HepG2 (cell line): ENCODE measurements at regions not wholly inside any gene's neighbourhood (a gene's known extent, or its start where the extent isn't known, plus 50 kb on each side); places are given as distances from the start of the nearest gene placed in this dataset.

Source experiments
- ATAC-seq: fragments of 200-7000 bp; cut with Tn5 transposase; 3 replicates; pipeline ENCODE4 v1.9.1; 2020; ENCODE audit warnings: mild to moderate bottlenecking, moderate library complexity
- BruUV-seq: library from RNA; stranded (reverse); fragments of 400-500 nt; replicated peaks from 2 replicates; lab custom pipeline; 2021; lab: Mats Ljungman, UMichigan
- CTCF ChIA-PET: fragments of 300-600 bp; formaldehyde crosslinking; extraction: SDS; loops from one replicate; lab custom pipeline; 2021; ENCODE audit warnings: low total read pairs, inconsistent platforms, low intra/inter-chr PET ratio; lab: Yijun Ruan, JAX
- POLR2A ChIA-PET: fragments of 350-600 bp; sonication (Branson Sonifier 250); formaldehyde crosslinking; loops from one replicate; lab custom pipeline; 2020; ENCODE audit warnings: antibody characterized with exemption, inconsistent platforms; lab: Yijun Ruan, JAX
- DNase-seq: peaks from one replicate; pipeline ENCODE4 v3.0.0-alpha.2; 2015; ENCODE audit warnings: low spot score
- FAIRE-seq: peaks from 3 replicates; lab custom pipeline; 2011; peaks lifted over from hg19 to GRCh38; lab: Jason Lieb, UNC
- H2AFZ ChIP-seq: one replicate; pipeline ENCODE4 v1.6.1; 2011; ENCODE audit warnings: low read length, inconsistent platforms
- H3K27ac ChIP-seq: fragments of 300-600 bp; 3 replicates; pipeline ENCODE4 v1.8.0; 2011; ENCODE audit warnings: mixed run types, mild to moderate bottlenecking, mixed read lengths, low read length, inconsistent platforms; ENCODE audit not compliant: insufficient read depth; ENCODE audit errors: extremely low read length
- H3K27me3 ChIP-seq, 2 experiments: fragments of 200-600 bp in 1 of 2; 2 replicates in 1 of 2; 3 replicates in 1 of 2; pipeline versions ENCODE4 v1.6.0 to v1.8.0; 2011; ENCODE audit warnings: low read length in 2 of 2, mild to moderate bottlenecking in 2 of 2, moderate library complexity in 2 of 2, inconsistent platforms in 1 of 2; ENCODE audit not compliant: insufficient read depth in 2 of 2, control insufficient read depth in 1 of 2
- H3K36me3 ChIP-seq, 2 experiments: fragments of 200-600 bp in 1 of 2; replicated peaks in 1 of 2; 2 replicates in 1 of 2; 3 replicates in 1 of 2; pipeline versions ENCODE4 v1.5.1 to v1.8.0; 2011; ENCODE audit warnings: low read length in 2 of 2, inconsistent platforms in 1 of 2; ENCODE audit not compliant: insufficient read depth in 2 of 2, control insufficient read depth in 1 of 2
- H3K4me1 ChIP-seq: 2 replicates; pipeline ENCODE4 v1.5.1; 2012; ENCODE audit warnings: low read length, inconsistent platforms; ENCODE audit not compliant: insufficient read depth
- H3K4me2 ChIP-seq: 2 replicates; pipeline ENCODE4 v1.6.0; 2011; ENCODE audit warnings: low read depth, low read length, inconsistent platforms
- H3K4me3 ChIP-seq, 3 experiments: fragments of 200-600 bp in 1 of 3; sonication (generic), shearing (Covaris generic) in 1 of 3; replicated peaks in 1 of 3; 2 replicates each; pipeline ENCODE4 v1.5.1; 2011 to 2016; ENCODE audit warnings: low read length in 3 of 3, inconsistent platforms in 2 of 3, low read depth in 2 of 3, mild to moderate bottlenecking in 2 of 3, control low read depth in 1 of 3, mixed read lengths in 1 of 3; ENCODE audit not compliant: insufficient read depth in 1 of 3
- H3K79me2 ChIP-seq: one replicate; pipeline ENCODE4 v1.6.1; 2011; ENCODE audit warnings: low read length, inconsistent platforms; ENCODE audit not compliant: insufficient read depth
- H3K9ac ChIP-seq: 2 replicates; pipeline ENCODE4 v1.6.0; 2011; ENCODE audit warnings: mild to moderate bottlenecking, low read depth, low read length, inconsistent platforms; ENCODE audit not compliant: insufficient read depth
- H3K9me3 ChIP-seq: 2 replicates; pipeline ENCODE4 v1.5.1; 2012; ENCODE audit warnings: mild to moderate bottlenecking, low read length
- H4K20me1 ChIP-seq: 2 replicates; pipeline ENCODE4 v1.6.0; 2011; ENCODE audit warnings: inconsistent platforms, mild to moderate bottlenecking, low read length, moderate library complexity; ENCODE audit not compliant: insufficient read depth
- ARNTL ChIP-seq: sonication (generic); formaldehyde crosslinking; IDR thresholded peaks from 2 replicates; pipeline ENCODE4 v1.4.0; 2020; ENCODE audit warnings: mild to moderate bottlenecking, missing genetic modification reagents
- BHLHE40 ChIP-seq: IDR thresholded peaks from 2 replicates; pipeline ENCODE4 v1.6.1; 2011; ENCODE audit warnings: low read length, improper control_type of control experiment
- DNMT3B ChIP-seq: conservative IDR thresholded peaks from 2 replicates; pipeline ENCODE4 v1.6.1; 2016; ENCODE audit warnings: missing biosample characterization, control low read depth
- MAFK ChIP-seq, 2 experiments: IDR thresholded peaks in 1 of 2; conservative IDR thresholded peaks in 1 of 2; 2 replicates each; pipeline ENCODE4 v1.6.1; 2011; ENCODE audit warnings: improper control_type of control experiment in 2 of 2, low read length in 2 of 2
- MAZ ChIP-seq, 2 experiments: sonication (generic) in 1 of 2; formaldehyde crosslinking in 1 of 2; IDR thresholded peaks; 2 replicates each; pipeline versions ENCODE4 v1.5.0 to v1.6.1; 2012 to 2020; ENCODE audit warnings: low read depth in 2 of 2, mild to moderate bottlenecking in 2 of 2, borderline replicate concordance in 1 of 2, improper control_type of control experiment in 1 of 2, low read length in 1 of 2, missing genetic modification reagents in 1 of 2, moderate library complexity in 1 of 2
- NCOA5 ChIP-seq: sonication (generic); formaldehyde crosslinking; IDR thresholded peaks from 2 replicates; pipeline ENCODE4 v1.4.0; 2020; ENCODE audit warnings: missing genetic modification reagents
- PHF8 ChIP-seq: sonication (generic); formaldehyde crosslinking; IDR thresholded peaks from 2 replicates; pipeline ENCODE4 v1.5.0; 2020; ENCODE audit warnings: missing genetic modification reagents
- ZNF441 ChIP-seq: sonication (generic); formaldehyde crosslinking; IDR thresholded peaks from 2 replicates; pipeline ENCODE4 v1.7.0; 2021; ENCODE audit warnings: missing genetic modification reagents, borderline replicate concordance
- ZNF747 ChIP-seq: sonication (generic); formaldehyde crosslinking; IDR thresholded peaks from 2 replicates; pipeline ENCODE4 v1.8.1; 2023; ENCODE audit warnings: missing genetic modification reagents, mild to moderate bottlenecking, borderline replicate concordance
- WGBS: methylation state at CpG from one replicate; pipeline ENCODE4 v1.1.6; 2017; ENCODE audit warnings: low lambda C conversion rate; 5-methylcytosine and 5-hydroxymethylcytosine counted together
- in situ Hi-C: cut with HindIII; loops from 2 replicates; pipeline ENCODE4 v1.10.0; 2017; ENCODE audit warnings: low pct_unique_long_range_greater_than_20kb; ENCODE audit not compliant: extremely low pct_ligation_motif_present
- intact Hi-C: fragments of 100-400 bp; cut with micrococcal nuclease; formaldehyde crosslinking; loops from one replicate; pipeline ENCODE4 v1.10.0; 2022; ENCODE audit not compliant: unreplicated experiment
- TF ChIP-seq, protein P1 (sequence below): sonication (generic); formaldehyde crosslinking; IDR thresholded peaks from 2 replicates; pipeline ENCODE4 v1.8.0; 2022; ENCODE audit warnings: mild to moderate bottlenecking, missing genetic modification reagents, moderate library complexity

DNA sequence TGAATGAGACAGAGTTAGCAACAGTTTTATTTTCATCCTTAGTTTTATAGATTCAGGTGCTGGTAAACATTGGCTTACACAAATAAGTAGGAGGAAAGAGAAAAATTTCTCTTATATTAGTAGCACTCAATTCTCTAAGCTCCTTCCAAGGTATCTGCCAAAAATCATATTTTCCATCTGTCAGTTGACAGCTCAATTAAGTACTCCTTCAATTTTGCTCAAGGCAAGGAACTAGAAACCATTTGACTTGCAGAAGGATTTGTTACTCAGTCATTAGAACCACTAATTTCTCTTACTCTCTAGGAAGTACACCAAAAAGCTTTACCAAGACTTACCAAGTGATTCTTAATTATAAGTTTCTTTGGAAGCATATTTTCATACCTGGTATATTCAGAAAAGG, 101.4 kb upstream of the ATP8B1 start (continued):
- TF ChIP-seq MAZ (IDR thresholded peaks at IDR 0.05; ENCODE audit: borderline replicate concordance, low read depth, low read length) (no peak), MAZ (CRISPR knock-in tag; IDR thresholded peaks at IDR 0.05; ENCODE audit: low read depth) (no peak), ZNF747 (CRISPR knock-in tag) (no peak)

DNA sequence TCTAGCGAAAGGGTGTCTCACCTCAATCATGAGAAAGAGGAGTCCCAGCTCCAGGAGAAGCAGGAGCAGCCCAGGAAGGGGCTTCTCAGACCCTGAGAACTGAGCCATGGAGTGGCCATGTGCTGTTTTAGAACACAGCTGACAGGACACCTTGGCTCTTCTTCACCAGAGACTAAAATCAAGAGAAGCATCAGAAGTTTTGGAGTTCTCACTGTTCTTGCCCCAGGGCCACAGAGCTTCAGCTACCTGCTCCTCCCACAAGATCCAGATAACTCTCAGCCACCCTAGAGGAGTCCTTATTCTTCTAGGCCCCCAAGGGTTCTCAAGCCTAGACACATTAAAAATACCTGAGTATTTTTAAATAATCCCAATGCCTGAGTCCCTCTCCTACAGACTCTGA, 99.6 kb upstream of the ATP8B1 start:
- ChIA-PET CTCF (no interaction called here), POLR2A (no interaction called here)
- FAIRE-seq (no peak), DNase-seq (no peak), ATAC-seq (no peak)
- no peak overlapping the region for H3K9ac ChIP-seq
- peaks cover 11% of the 10 kb centered on the region for H3K4me1 ChIP-seq
- no peak overlapping the region for H3K4me3 ChIP-seq
- H2AFZ ChIP-seq: no peak overlapping the region
- H3K36me3 ChIP-seq: no peaks in the 10 kb centered on the region
- in situ Hi-C loops (loop anchor here (25.0 kb wide), 1 partner anchor 860 kb away; no protein-coding TSS in a partner anchor), intact Hi-C loops (no loop called here)
- 79% methylated on average over 1 of the region's 1 CpG for WGBS
- H3K27ac ChIP-seq: no peak overlapping the region
- H3K27me3 ChIP-seq: peaks cover 0 to 16% of the 10 kb centered on the region in 2 experiments; a peak in 2 of 5 replicates
- H3K9me3 ChIP-seq: no peaks in the 10 kb centered on the region
- H3K79me2 ChIP-seq: no peaks in the 10 kb centered on the region
- TF ChIP-seq DNMT3B (no peak), MAFK (conservative IDR thresholded peaks at IDR 0.05 in 1 of 2, IDR thresholded peaks at IDR 0.05 in 1 of 2; ENCODE audit: low read length in 2 of 2) (no peak), BHLHE40 (no peak), NCOA5 (CRISPR knock-in tag) (no peak), ZNF441 (CRISPR knock-in tag) (no peak), ARNTL (no peak), PHF8 (no peak)
- TF ChIP-seq, protein P1, sequence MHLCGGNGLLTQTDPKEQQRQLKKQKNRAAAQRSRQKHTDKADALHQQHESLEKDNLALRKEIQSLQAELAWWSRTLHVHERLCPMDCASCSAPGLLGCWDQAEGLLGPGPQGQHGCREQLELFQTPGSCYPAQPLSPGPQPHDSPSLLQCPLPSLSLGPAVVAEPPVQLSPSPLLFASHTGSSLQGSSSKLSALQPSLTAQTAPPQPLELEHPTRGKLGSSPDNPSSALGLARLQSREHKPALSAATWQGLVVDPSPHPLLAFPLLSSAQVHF (CRISPR knock-in tag): no peak
- no peaks in the 10 kb centered on the region for H4K20me1 ChIP-seq
- no peak overlapping the region for H3K4me2 ChIP-seq
- BruUV-seq: no TSS peak
